ENCODE measurements at regions not wholly inside any gene's neighbourhood (a gene's known extent, or its start where the extent isn't known, plus 50 kb on each side); places are given as distances from the start of the nearest gene placed in this dataset.

- TF ChIP-seq GTF2F1 (IDR thresholded peaks at IDR 0.05; ENCODE audit: borderline replicate concordance, low read depth, low read length) (no peak), TBP (IDR thresholded peaks at IDR 0.05; ENCODE audit: low read depth, low read length) (no peak), PHF8 (conservative IDR thresholded peaks at IDR 0.05; ENCODE audit: low read depth, low read length) (no peak), SP4 (IDR thresholded peaks at IDR 0.05; ENCODE audit: low read length) (no peak), SP2 (IDR thresholded peaks at IDR 0.05; ENCODE audit: low read length) (no peak)
- TF ChIP-seq, protein P1, sequence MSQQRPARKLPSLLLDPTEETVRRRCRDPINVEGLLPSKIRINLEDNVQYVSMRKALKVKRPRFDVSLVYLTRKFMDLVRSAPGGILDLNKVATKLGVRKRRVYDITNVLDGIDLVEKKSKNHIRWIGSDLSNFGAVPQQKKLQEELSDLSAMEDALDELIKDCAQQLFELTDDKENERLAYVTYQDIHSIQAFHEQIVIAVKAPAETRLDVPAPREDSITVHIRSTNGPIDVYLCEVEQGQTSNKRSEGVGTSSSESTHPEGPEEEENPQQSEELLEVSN (IDR thresholded peaks at IDR 0.05): no peak
Observed at GRCh38 chr10:14403881-14404623, 73.3 kb upstream of the FRMD4A start (continued).

Measured in H1 (cell line).